ENCODE measurements at regions not wholly inside any gene's neighbourhood (a gene's known extent, or its start where the extent isn't known, plus 50 kb on each side); places are given as distances from the start of the nearest gene placed in this dataset.

GRCh38 chr4:160142579-160142978 lies 1039.7 kb downstream of the RAPGEF2 start:
- TF ChIP-seq CTCF (IDR thresholded peaks at IDR 0.05): no peak
- no peak for TF ChIP-seq POLR2A (IDR thresholded peaks at IDR 0.05)
- TF ChIP-seq EP300 (IDR thresholded peaks at IDR 0.05): no peak
- WGBS, 2 donors: 61 to 88% methylated on average over 2 of the region's 2 CpGs
- Histone ChIP-seq H3K27ac (no peak overlapping the region), H3K4me1 (no peaks in the 10 kb centered on the region), H3K9me3 (no peaks in the 10 kb centered on the region), H3K4me3 (no peak overlapping the region), H3K36me3 (no peaks in the 10 kb centered on the region), H3K27me3 (no peaks in the 10 kb centered on the region)
- DNase-seq (ENCODE audit: low spot score in 2 of 2): no peak

GRCh38 chr4:160143574-160143973 lies 1040.7 kb downstream of the RAPGEF2 start:
- H3K4me3 ChIP-seq: no peak overlapping the region
- 55 to 67% methylated on average over 3 of the region's 3 CpGs for WGBS, 2 donors
- no peaks in the 10 kb centered on the region for H3K27me3 ChIP-seq
- H3K36me3 ChIP-seq: no peaks in the 10 kb centered on the region
- no peak for TF ChIP-seq EP300 (IDR thresholded peaks at IDR 0.05)
- no peak for TF ChIP-seq CTCF (IDR thresholded peaks at IDR 0.05)
- no peak overlapping the region for H3K27ac ChIP-seq
- DNase-seq (ENCODE audit: low spot score in 2 of 2): no peak
- no peaks in the 10 kb centered on the region for H3K4me1 ChIP-seq
- no peaks in the 10 kb centered on the region for H3K9me3 ChIP-seq

- Histone ChIP-seq H3K27ac (no peak overlapping the region), H3K36me3 (no peaks in the 10 kb centered on the region), H3K27me3 (no peaks in the 10 kb centered on the region), H3K4me1 (no peaks in the 10 kb centered on the region), H3K4me3 (no peak overlapping the region), H3K9me3 (peaks cover 0 to 10% (median 0%) of the 10 kb centered on the region in 4 donors)
- DNase-seq (ENCODE audit: low spot score in 2 of 2): no peak
- TF ChIP-seq EP300 (IDR thresholded peaks at IDR 0.05) (no peak), POLR2A (IDR thresholded peaks at IDR 0.05) (no peak), CTCF (IDR thresholded peaks at IDR 0.05) (no peak)
- 93 to 96% methylated on average over 11 to 15 of the region's 15 CpGs for WGBS, 2 donors
Measured at GRCh38 chr4:160159457-160159856, 1056.6 kb downstream of the RAPGEF2 start.

- H3K27ac ChIP-seq: no peak overlapping the region
- no peaks in the 10 kb centered on the region for H3K36me3 ChIP-seq
- WGBS, 2 donors: 94% methylated on average over 1 of the region's 1 CpG
- no peaks in the 10 kb centered on the region for H3K4me1 ChIP-seq
- peaks cover 0 to 10% (median 0%) of the 10 kb centered on the region in 4 donors for H3K9me3 ChIP-seq
- TF ChIP-seq POLR2A (IDR thresholded peaks at IDR 0.05): no peak
- no peak for TF ChIP-seq EP300 (IDR thresholded peaks at IDR 0.05)
- TF ChIP-seq CTCF (IDR thresholded peaks at IDR 0.05): no peak
- no peak overlapping the region for H3K4me3 ChIP-seq
- DNase-seq (ENCODE audit: low spot score in 2 of 2): no peak
- H3K27me3 ChIP-seq: no peaks in the 10 kb centered on the region
Measured at GRCh38 chr4:160161026-160161425, 1058.1 kb downstream of the RAPGEF2 start.

GRCh38 chr4:160175064-160175643 lies 1072.3 kb downstream of the RAPGEF2 start:
- 76 to 85% methylated on average over 8 of the region's 8 CpGs for WGBS, 2 donors
- no peak for DNase-seq (ENCODE audit: low spot score in 2 of 2)
- Histone ChIP-seq H3K9me3 (peaks cover 0 to 5% (median 0%) of the 10 kb centered on the region in 4 donors), H3K4me1 (no peaks in the 10 kb centered on the region), H3K4me3 (no peak overlapping the region), H3K27ac (no peak overlapping the region), H3K36me3 (no peaks in the 10 kb centered on the region), H3K27me3 (no peaks in the 10 kb centered on the region)
- no peak for TF ChIP-seq CTCF (IDR thresholded peaks at IDR 0.05)
- no peak for TF ChIP-seq POLR2A (IDR thresholded peaks at IDR 0.05)
- TF ChIP-seq EP300 (IDR thresholded peaks at IDR 0.05): no peak
